ENCODE measurements at regions not wholly inside any gene's neighbourhood (a gene's known extent, or its start where the extent isn't known, plus 50 kb on each side); places are given as distances from the start of the nearest gene placed in this dataset.

DNA sequence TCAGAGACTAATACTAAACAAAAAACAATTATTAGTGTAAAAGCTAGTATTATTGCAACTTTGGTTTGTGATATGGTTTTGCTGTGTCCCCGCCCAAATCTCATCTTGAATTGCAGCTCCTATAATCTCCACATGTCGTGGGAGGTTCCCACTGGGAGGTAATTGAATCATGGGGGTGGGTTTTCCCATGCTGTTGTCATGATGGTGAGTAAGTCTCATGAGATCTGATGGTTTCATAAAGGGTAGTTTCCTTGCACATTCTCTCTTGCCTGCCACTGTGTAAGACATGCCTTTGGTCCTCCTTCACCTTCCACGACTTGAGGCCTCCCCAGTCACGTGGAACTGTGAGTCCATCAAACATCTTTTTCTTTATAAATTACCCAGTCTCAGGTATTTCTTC is 325.9 kb upstream of the DAB2 start:
- POLR2A ChIA-PET, result no interaction called here
- CTCF ChIA-PET, result no interaction called here
- Histone ChIP-seq H3K4me1 (ENCODE audit: control extremely low read depth in 1 of 4, control insufficient read depth in 4 of 4, insufficient read depth in 4 of 4, low read length in 3 of 4) (no peaks in the 10 kb centered on the region), H3K36me3 (ENCODE audit: control insufficient read depth in 4 of 4, insufficient read depth in 4 of 4, low read length in 3 of 4) (no peaks in the 10 kb centered on the region), H3K27me3 (replicated peaks in 2 of 5; ENCODE audit: control insufficient read depth in 4 of 5, insufficient read depth in 5 of 5, low read length in 4 of 5) (no peaks in the 10 kb centered on the region), H3K4me3 (ENCODE audit: control insufficient read depth in 1 of 7, extremely low read depth in 1 of 7, insufficient read depth in 4 of 7, low read depth in 2 of 7, low read length in 6 of 7) (no peak overlapping the region), H3K9me3 (ENCODE audit: control extremely low read depth in 1 of 5, control insufficient read depth in 4 of 5, insufficient read depth in 2 of 5, low read depth in 1 of 5, low read length in 4 of 5) (peaks cover 0 to 2% (median 0%) of the 10 kb centered on the region in 5 experiments), H3K27ac (ENCODE audit: insufficient read depth in 1 of 2, low read depth in 1 of 2, low read length in 2 of 2, poor library complexity in 1 of 2, severe bottlenecking in 2 of 2) (no peak overlapping the region)
- no CpG with 5 or more reads among the region's 4 CpGs for WGBS (ENCODE audit: insufficient coverage)
- DNase-seq, result no peak

- Histone ChIP-seq H3K4me1 (ENCODE audit: control extremely low read depth in 1 of 4, control insufficient read depth in 4 of 4, insufficient read depth in 4 of 4, low read length in 3 of 4) (no peaks in the 10 kb centered on the region), H3K4me3 (ENCODE audit: control insufficient read depth in 1 of 7, extremely low read depth in 1 of 7, insufficient read depth in 4 of 7, low read depth in 2 of 7, low read length in 6 of 7) (no peak overlapping the region), H3K9me3 (ENCODE audit: control extremely low read depth in 1 of 5, control insufficient read depth in 4 of 5, insufficient read depth in 2 of 5, low read depth in 1 of 5, low read length in 4 of 5) (no peaks in the 10 kb centered on the region), H3K27ac (ENCODE audit: insufficient read depth in 1 of 2, low read depth in 1 of 2, low read length in 2 of 2, poor library complexity in 1 of 2, severe bottlenecking in 2 of 2) (no peak overlapping the region), H3K36me3 (ENCODE audit: control insufficient read depth in 4 of 4, insufficient read depth in 4 of 4, low read length in 3 of 4) (no peaks in the 10 kb centered on the region), H3K27me3 (replicated peaks in 2 of 5; ENCODE audit: control insufficient read depth in 4 of 5, insufficient read depth in 5 of 5, low read length in 4 of 5) (no peaks in the 10 kb centered on the region)
- WGBS (ENCODE audit: insufficient coverage), result no CpG with 5 or more reads among the region's 2 CpGs
- POLR2A ChIA-PET, result no interaction called here
- DNase-seq, result no peak
- CTCF ChIA-PET, result no interaction called here
These were observed 318.1 kb upstream of the DAB2 start for GRCh38 chr5:39742916-39743315.

GRCh38 chr5:39740404-39740803 is 315.6 kb upstream of the DAB2 start:
- H3K27me3 ChIP-seq (replicated peaks in 2 of 5; ENCODE audit: control insufficient read depth in 4 of 5, insufficient read depth in 5 of 5, low read length in 4 of 5), result no peaks in the 10 kb centered on the region
- ChIA-PET POLR2A (no interaction called here), CTCF (no interaction called here)
- H3K9me3 ChIP-seq (ENCODE audit: control extremely low read depth in 1 of 5, control insufficient read depth in 4 of 5, insufficient read depth in 2 of 5, low read depth in 1 of 5, low read length in 4 of 5), result no peaks in the 10 kb centered on the region
- no peaks in the 10 kb centered on the region for H3K4me1 ChIP-seq (ENCODE audit: control extremely low read depth in 1 of 4, control insufficient read depth in 4 of 4, insufficient read depth in 4 of 4, low read length in 3 of 4)
- no peak for DNase-seq
- H3K4me3 ChIP-seq (ENCODE audit: control insufficient read depth in 1 of 7, extremely low read depth in 1 of 7, insufficient read depth in 4 of 7, low read depth in 2 of 7, low read length in 6 of 7), result no peak overlapping the region
- no peaks in the 10 kb centered on the region for H3K36me3 ChIP-seq (ENCODE audit: control insufficient read depth in 4 of 4, insufficient read depth in 4 of 4, low read length in 3 of 4)
- WGBS (ENCODE audit: insufficient coverage), result 98% methylated on average over 12 of the region's 15 CpGs
- no peak overlapping the region for H3K27ac ChIP-seq (ENCODE audit: insufficient read depth in 1 of 2, low read depth in 1 of 2, low read length in 2 of 2, poor library complexity in 1 of 2, severe bottlenecking in 2 of 2)

DNA sequence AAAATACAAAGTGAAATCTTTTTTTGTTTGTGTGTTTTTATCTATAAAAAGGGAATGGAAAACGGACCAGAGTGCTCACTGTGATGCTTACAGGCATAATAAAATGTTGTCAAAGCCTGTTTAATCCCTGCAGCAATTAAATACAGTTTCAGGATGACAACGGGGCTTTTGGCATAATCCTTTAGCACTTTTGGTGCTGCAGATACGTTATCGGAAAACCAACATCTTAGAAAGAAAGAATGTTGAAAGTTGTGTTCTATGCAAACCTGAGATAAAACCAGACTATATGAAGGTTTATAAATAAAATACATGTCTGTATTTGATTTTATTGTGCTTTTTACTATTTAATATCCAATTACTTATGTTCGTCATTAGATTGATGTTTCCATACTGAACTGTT is 307.4 kb upstream of the DAB2 start:
- Histone ChIP-seq H3K27me3 (replicated peaks in 2 of 5; ENCODE audit: control insufficient read depth in 4 of 5, insufficient read depth in 5 of 5, low read length in 4 of 5) (no peaks in the 10 kb centered on the region), H3K4me3 (ENCODE audit: control insufficient read depth in 1 of 7, extremely low read depth in 1 of 7, insufficient read depth in 4 of 7, low read depth in 2 of 7, low read length in 6 of 7) (no peak overlapping the region), H3K36me3 (ENCODE audit: control insufficient read depth in 4 of 4, insufficient read depth in 4 of 4, low read length in 3 of 4) (no peaks in the 10 kb centered on the region), H3K27ac (ENCODE audit: insufficient read depth in 1 of 2, low read depth in 1 of 2, low read length in 2 of 2, poor library complexity in 1 of 2, severe bottlenecking in 2 of 2) (no peak overlapping the region), H3K9me3 (ENCODE audit: control extremely low read depth in 1 of 5, control insufficient read depth in 4 of 5, insufficient read depth in 2 of 5, low read depth in 1 of 5, low read length in 4 of 5) (no peaks in the 10 kb centered on the region), H3K4me1 (ENCODE audit: control extremely low read depth in 1 of 4, control insufficient read depth in 4 of 4, insufficient read depth in 4 of 4, low read length in 3 of 4) (no peaks in the 10 kb centered on the region)
- CTCF ChIA-PET, result no interaction called here
- DNase-seq, result no peak
- POLR2A ChIA-PET, result no interaction called here
- 93% methylated on average over 4 of the region's 5 CpGs for WGBS (ENCODE audit: insufficient coverage)

- H3K27ac ChIP-seq (ENCODE audit: insufficient read depth in 1 of 2, low read depth in 1 of 2, low read length in 2 of 2, poor library complexity in 1 of 2, severe bottlenecking in 2 of 2), result no peak overlapping the region
- WGBS (ENCODE audit: insufficient coverage), result no CpG with 5 or more reads among the region's 1 CpG
- H3K36me3 ChIP-seq (ENCODE audit: control insufficient read depth in 4 of 4, insufficient read depth in 4 of 4, low read length in 3 of 4), result no peaks in the 10 kb centered on the region
- DNase-seq, result no peak
- CTCF ChIA-PET, result no interaction called here
- no peaks in the 10 kb centered on the region for H3K27me3 ChIP-seq (replicated peaks in 2 of 5; ENCODE audit: control insufficient read depth in 4 of 5, insufficient read depth in 5 of 5, low read length in 4 of 5)
- no peak overlapping the region for H3K4me3 ChIP-seq (ENCODE audit: control insufficient read depth in 1 of 7, extremely low read depth in 1 of 7, insufficient read depth in 4 of 7, low read depth in 2 of 7, low read length in 6 of 7)
- POLR2A ChIA-PET, result no interaction called here
- no peaks in the 10 kb centered on the region for H3K4me1 ChIP-seq (ENCODE audit: control extremely low read depth in 1 of 4, control insufficient read depth in 4 of 4, insufficient read depth in 4 of 4, low read length in 3 of 4)
- no peaks in the 10 kb centered on the region for H3K9me3 ChIP-seq (ENCODE audit: control extremely low read depth in 1 of 5, control insufficient read depth in 4 of 5, insufficient read depth in 2 of 5, low read depth in 1 of 5, low read length in 4 of 5)
These were observed 305.9 kb upstream of the DAB2 start for GRCh38 chr5:39730699-39731098.

DNA sequence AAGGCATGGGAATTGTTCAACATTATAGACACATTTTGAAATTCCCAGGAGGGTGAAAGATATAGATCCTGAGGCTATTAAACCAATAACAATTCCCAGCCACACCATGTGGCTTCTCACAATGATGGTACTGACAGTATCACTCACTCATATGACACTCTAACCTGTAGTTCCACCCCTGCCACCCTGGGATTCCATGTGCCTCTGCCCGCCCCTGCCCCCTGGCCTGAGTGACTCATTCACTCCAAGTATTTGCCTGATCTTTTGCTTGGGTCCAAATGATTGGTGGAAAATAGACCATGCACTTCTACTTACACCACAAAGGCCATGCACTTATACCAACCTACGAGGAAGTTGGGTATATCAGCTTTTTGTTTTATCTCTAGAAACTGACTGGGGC is 305.2 kb upstream of the DAB2 start:
- ChIA-PET CTCF (no interaction called here), POLR2A (no interaction called here)
- no peaks in the 10 kb centered on the region for H3K36me3 ChIP-seq (ENCODE audit: control insufficient read depth in 4 of 4, insufficient read depth in 4 of 4, low read length in 3 of 4)
- no peak overlapping the region for H3K4me3 ChIP-seq (ENCODE audit: control insufficient read depth in 1 of 7, extremely low read depth in 1 of 7, insufficient read depth in 4 of 7, low read depth in 2 of 7, low read length in 6 of 7)
- H3K4me1 ChIP-seq (ENCODE audit: control extremely low read depth in 1 of 4, control insufficient read depth in 4 of 4, insufficient read depth in 4 of 4, low read length in 3 of 4), result no peaks in the 10 kb centered on the region
- no peaks in the 10 kb centered on the region for H3K27me3 ChIP-seq (replicated peaks in 2 of 5; ENCODE audit: control insufficient read depth in 4 of 5, insufficient read depth in 5 of 5, low read length in 4 of 5)
- WGBS (ENCODE audit: insufficient coverage), result no CpG with 5 or more reads among the region's 2 CpGs
- no peak for DNase-seq
- H3K9me3 ChIP-seq (ENCODE audit: control extremely low read depth in 1 of 5, control insufficient read depth in 4 of 5, insufficient read depth in 2 of 5, low read depth in 1 of 5, low read length in 4 of 5), result no peaks in the 10 kb centered on the region
- no peak overlapping the region for H3K27ac ChIP-seq (ENCODE audit: insufficient read depth in 1 of 2, low read depth in 1 of 2, low read length in 2 of 2, poor library complexity in 1 of 2, severe bottlenecking in 2 of 2)

DNA sequence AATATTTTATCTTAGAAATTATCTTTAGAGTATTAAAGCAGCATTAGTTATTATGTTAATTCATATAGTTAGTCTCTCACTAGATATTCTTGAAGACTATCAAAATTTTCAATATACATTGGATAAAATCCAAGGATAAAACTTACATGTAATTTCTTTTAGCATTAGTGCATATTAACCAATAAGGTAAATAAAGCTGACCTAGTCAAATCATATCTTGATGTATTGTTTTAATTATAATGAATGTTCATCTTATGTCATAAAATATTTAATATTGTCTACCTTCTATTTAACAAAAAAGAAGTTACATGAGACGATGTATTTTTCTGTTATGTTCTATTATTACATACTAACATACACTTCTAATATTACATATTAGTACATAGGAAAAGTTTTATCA is 301.7 kb upstream of the DAB2 start:
- ChIA-PET POLR2A (no interaction called here), CTCF (no interaction called here)
- no peak overlapping the region for H3K4me3 ChIP-seq (ENCODE audit: control insufficient read depth in 1 of 7, extremely low read depth in 1 of 7, insufficient read depth in 4 of 7, low read depth in 2 of 7, low read length in 6 of 7)
- H3K27ac ChIP-seq (ENCODE audit: insufficient read depth in 1 of 2, low read depth in 1 of 2, low read length in 2 of 2, poor library complexity in 1 of 2, severe bottlenecking in 2 of 2), result no peak overlapping the region
- H3K27me3 ChIP-seq (replicated peaks in 2 of 5; ENCODE audit: control insufficient read depth in 4 of 5, insufficient read depth in 5 of 5, low read length in 4 of 5), result no peaks in the 10 kb centered on the region
- H3K36me3 ChIP-seq (ENCODE audit: control insufficient read depth in 4 of 4, insufficient read depth in 4 of 4, low read length in 3 of 4), result no peaks in the 10 kb centered on the region
- no peaks in the 10 kb centered on the region for H3K4me1 ChIP-seq (ENCODE audit: control extremely low read depth in 1 of 4, control insufficient read depth in 4 of 4, insufficient read depth in 4 of 4, low read length in 3 of 4)
- no CpG with 5 or more reads among the region's 1 CpG for WGBS (ENCODE audit: insufficient coverage)
- no peaks in the 10 kb centered on the region for H3K9me3 ChIP-seq (ENCODE audit: control extremely low read depth in 1 of 5, control insufficient read depth in 4 of 5, insufficient read depth in 2 of 5, low read depth in 1 of 5, low read length in 4 of 5)
- DNase-seq, result no peak

- H3K4me3 ChIP-seq (ENCODE audit: control insufficient read depth in 1 of 7, extremely low read depth in 1 of 7, insufficient read depth in 4 of 7, low read depth in 2 of 7, low read length in 6 of 7), result no peak overlapping the region
- H3K9me3 ChIP-seq (ENCODE audit: control extremely low read depth in 1 of 5, control insufficient read depth in 4 of 5, insufficient read depth in 2 of 5, low read depth in 1 of 5, low read length in 4 of 5), result no peaks in the 10 kb centered on the region
- H3K27me3 ChIP-seq (replicated peaks in 2 of 5; ENCODE audit: control insufficient read depth in 4 of 5, insufficient read depth in 5 of 5, low read length in 4 of 5), result no peaks in the 10 kb centered on the region
- WGBS (ENCODE audit: insufficient coverage), result 96% methylated on average over 29 of the region's 30 CpGs
- ChIA-PET CTCF (interaction anchor here (1.2 kb wide), 1 partner anchor 965 kb away, joined by 3 read pairs; no protein-coding TSS in a partner anchor), POLR2A (no interaction called here)
- no peak overlapping the region for H3K27ac ChIP-seq (ENCODE audit: insufficient read depth in 1 of 2, low read depth in 1 of 2, low read length in 2 of 2, poor library complexity in 1 of 2, severe bottlenecking in 2 of 2)
- H3K4me1 ChIP-seq (ENCODE audit: control extremely low read depth in 1 of 4, control insufficient read depth in 4 of 4, insufficient read depth in 4 of 4, low read length in 3 of 4), result no peaks in the 10 kb centered on the region
- no peaks in the 10 kb centered on the region for H3K36me3 ChIP-seq (ENCODE audit: control insufficient read depth in 4 of 4, insufficient read depth in 4 of 4, low read length in 3 of 4)
- no peak for DNase-seq
These were observed 296.6 kb upstream of the DAB2 start for GRCh38 chr5:39721394-39721793.

All from common myeloid progenitor, CD34-positive (primary cell).